Kidney epithelial cell (primary cell): ENCODE measurements at regions not wholly inside any gene's neighbourhood (a gene's known extent, or its start where the extent isn't known, plus 50 kb on each side); places are given as distances from the start of the nearest gene placed in this dataset.

Source experiments
- DNase-seq: peaks from one replicate; pipeline ENCODE4 v3.0.0-alpha.2; 2010; ENCODE audit warnings: low read depth
- H3K27me3 ChIP-seq: 2 replicates; pipeline ENCODE4 v1.6.0; 2011; ENCODE audit warnings: low read length; ENCODE audit not compliant: control insufficient read depth, insufficient read depth
- H3K36me3 ChIP-seq: 2 replicates; pipeline ENCODE4 v1.5.1; 2011; ENCODE audit warnings: low read length; ENCODE audit not compliant: control insufficient read depth, insufficient read depth
- H3K4me3 ChIP-seq: 2 replicates; pipeline ENCODE4 v1.5.1; 2011; ENCODE audit warnings: low read depth, mild to moderate bottlenecking, control low read depth, low read length
- TF ChIP-seq, protein P1 (sequence below): IDR thresholded peaks from 2 replicates; pipeline ENCODE4 v1.5.1; 2011; ENCODE audit warnings: mild to moderate bottlenecking, moderate library complexity, low read length, control low read depth, inconsistent platforms; ENCODE audit not compliant: insufficient read depth, poor library complexity, severe bottlenecking

DNA sequence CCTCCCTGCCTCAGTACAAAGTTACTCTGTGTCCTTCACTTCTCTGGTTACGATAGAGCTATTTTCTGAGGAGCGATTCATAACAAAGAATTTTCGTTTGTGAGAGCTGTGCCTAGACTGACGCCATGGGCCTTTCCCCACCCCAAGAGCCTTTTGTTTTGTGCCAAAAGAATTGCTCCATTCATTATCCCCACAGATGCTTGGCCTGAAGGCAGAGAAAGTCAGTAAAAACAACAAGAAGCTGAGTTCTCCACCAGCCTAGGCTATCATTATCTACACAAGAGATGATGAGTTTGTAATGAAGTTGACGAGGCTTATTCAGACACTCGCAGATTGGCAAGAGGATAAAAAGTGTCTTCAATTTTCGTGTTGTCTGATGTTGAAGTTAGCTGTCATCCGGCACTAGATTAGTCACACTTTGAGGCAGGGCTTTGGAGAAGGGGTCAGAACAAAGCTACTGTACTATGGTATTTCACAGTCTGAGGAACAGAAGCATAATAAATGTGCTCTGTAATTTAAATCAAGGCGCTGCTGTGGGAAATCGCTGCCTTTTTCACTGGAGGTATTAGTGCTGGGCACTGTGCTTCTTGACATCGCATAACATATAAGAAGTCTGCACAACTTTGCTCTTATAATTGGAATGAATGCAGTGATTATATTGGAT, 278.4 kb upstream of the FIGN start:
- TF ChIP-seq, protein P1, sequence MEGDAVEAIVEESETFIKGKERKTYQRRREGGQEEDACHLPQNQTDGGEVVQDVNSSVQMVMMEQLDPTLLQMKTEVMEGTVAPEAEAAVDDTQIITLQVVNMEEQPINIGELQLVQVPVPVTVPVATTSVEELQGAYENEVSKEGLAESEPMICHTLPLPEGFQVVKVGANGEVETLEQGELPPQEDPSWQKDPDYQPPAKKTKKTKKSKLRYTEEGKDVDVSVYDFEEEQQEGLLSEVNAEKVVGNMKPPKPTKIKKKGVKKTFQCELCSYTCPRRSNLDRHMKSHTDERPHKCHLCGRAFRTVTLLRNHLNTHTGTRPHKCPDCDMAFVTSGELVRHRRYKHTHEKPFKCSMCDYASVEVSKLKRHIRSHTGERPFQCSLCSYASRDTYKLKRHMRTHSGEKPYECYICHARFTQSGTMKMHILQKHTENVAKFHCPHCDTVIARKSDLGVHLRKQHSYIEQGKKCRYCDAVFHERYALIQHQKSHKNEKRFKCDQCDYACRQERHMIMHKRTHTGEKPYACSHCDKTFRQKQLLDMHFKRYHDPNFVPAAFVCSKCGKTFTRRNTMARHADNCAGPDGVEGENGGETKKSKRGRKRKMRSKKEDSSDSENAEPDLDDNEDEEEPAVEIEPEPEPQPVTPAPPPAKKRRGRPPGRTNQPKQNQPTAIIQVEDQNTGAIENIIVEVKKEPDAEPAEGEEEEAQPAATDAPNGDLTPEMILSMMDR, result no peak
- peak; percentile 64 for DNase-seq
- Histone ChIP-seq H3K4me3 (no peak overlapping the region), H3K27me3 (no peaks in the 10 kb centered on the region), H3K36me3 (no peaks in the 10 kb centered on the region)

DNA sequence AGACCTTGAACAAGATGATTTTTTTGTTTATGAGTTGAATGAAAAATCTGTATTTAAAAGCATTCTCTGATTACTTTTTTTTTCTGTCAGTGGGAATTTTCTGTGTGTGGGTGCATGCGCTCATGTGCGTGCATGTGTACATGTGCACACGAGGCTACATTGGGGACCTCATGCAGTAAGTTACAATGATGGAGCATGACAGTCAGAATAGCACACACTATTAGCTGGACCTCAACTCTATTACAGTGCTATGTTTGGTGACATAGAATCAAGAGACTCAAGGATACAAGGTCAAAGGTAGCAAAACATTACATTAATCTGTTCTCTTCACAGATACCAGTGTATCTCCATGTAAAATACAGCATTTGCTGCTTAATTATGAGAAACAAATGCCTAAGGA, 276.8 kb upstream of the FIGN start:
- TF ChIP-seq, protein P1, result no peak
- H3K4me3 ChIP-seq, result no peak overlapping the region
- DNase-seq, result no peak
- no peaks in the 10 kb centered on the region for H3K27me3 ChIP-seq
- H3K36me3 ChIP-seq, result no peaks in the 10 kb centered on the region

DNA sequence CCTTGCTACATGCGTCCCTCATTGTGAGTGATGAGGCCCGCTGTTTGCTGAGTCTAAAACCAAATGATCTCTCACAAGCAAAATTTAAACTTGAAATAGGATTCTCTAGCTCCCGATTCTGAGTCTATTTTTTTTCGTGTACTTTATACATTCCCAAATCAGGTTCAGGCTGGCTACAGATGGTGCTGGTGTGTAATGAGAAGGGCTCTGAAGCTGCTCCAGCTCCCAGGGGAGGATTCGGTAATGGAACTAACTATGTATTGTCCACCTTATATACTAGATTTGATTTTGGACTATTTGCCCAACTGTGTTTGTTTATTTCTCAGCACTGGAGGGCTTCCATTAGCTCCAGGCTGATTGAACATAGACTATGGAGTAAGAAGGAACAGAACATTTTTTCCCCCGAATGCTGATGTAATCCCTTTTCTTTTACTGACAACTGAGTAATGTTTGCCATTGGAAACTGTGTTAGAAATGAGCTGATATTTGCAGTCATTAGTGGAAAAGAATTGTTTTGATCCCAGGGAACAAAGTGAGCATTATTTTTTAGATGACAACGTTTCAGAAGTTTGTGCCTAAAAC, 274.0 kb upstream of the FIGN start:
- TF ChIP-seq, protein P1, result no peak
- Histone ChIP-seq H3K36me3 (no peaks in the 10 kb centered on the region), H3K4me3 (no peak overlapping the region), H3K27me3 (no peaks in the 10 kb centered on the region)
- no peak for DNase-seq

DNA sequence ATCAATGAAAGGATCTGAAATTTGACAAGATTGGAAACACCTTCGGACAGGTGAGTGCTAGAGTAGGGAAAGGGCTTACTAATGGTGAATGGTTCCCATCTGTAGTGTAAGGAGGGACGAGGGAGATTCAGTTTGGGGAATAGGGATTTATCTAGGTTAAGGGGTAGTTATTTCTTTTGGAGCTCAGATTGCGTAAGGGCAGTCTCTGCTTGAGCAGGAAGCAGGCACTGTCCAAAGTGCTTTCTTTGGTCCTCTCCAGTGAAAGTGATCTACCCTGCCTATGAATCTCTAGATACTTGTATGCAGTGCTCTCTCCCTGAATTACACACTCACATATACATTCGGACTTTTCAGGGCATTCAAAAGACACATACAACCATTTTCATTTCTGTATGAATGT, 272.9 kb upstream of the FIGN start:
- H3K36me3 ChIP-seq, result no peaks in the 10 kb centered on the region
- no peak for DNase-seq
- H3K4me3 ChIP-seq, result no peak overlapping the region
- H3K27me3 ChIP-seq, result no peaks in the 10 kb centered on the region
- TF ChIP-seq, protein P1, result no peak

DNA sequence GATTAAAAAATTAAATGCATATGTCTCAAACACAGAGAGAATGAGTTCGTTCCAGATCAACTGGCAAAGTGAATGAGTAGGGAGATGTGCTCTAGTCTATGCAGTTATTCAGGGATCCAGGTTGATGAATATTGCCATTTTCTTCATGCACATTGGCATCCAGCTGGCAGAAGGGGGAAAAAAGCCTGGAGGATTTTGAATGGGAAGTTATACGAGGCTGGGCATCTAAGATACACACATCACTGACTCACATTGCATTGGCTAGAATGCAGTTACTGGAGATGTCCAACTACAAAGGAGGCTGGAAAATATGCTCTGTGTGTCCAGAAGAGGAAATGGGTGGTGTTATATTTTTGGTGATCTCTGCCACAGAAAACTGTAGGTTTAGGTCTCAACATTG, 270.9 kb upstream of the FIGN start:
- no peak overlapping the region for H3K4me3 ChIP-seq
- no peaks in the 10 kb centered on the region for H3K36me3 ChIP-seq
- H3K27me3 ChIP-seq, result no peaks in the 10 kb centered on the region
- no peak for DNase-seq
- TF ChIP-seq, protein P1, result no peak

DNA sequence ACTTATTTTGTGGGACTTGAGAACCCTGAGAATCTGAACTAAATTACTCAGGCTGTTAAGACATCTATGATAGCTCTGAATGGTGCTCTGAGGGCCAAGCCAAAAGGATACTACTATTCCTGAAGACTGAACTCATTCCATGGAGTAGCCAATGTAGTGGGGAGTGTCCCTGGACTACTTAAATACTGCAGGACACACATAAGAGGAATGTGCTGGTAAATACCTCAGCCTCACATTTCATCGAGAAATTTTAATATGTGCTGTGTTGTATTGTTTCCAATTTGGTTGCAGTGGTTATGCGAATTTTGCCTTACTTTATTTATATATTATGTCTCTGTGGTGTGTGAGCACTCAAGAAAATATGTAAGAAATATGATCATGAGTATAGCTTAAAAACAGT, 264.4 kb upstream of the FIGN start:
- no peaks in the 10 kb centered on the region for H3K36me3 ChIP-seq
- DNase-seq, result no peak
- TF ChIP-seq, protein P1, result no peak
- H3K4me3 ChIP-seq, result no peak overlapping the region
- H3K27me3 ChIP-seq, result no peaks in the 10 kb centered on the region
